IPS-NIHi7 (cell line): ENCODE measurements at regions not wholly inside any gene's neighbourhood (a gene's known extent, or its start where the extent isn't known, plus 50 kb on each side); places are given as distances from the start of the nearest gene placed in this dataset.
"Not testable (repeated sequence)": the region's sequence is repeated elsewhere in the genome, so short reads cannot be mapped to it uniquely, and the experiment has no call there.

Source experiments
- DNase-seq: peaks from one replicate; pipeline ENCODE4 v3.0.0; 2012; ENCODE audit warnings: mixed read lengths; ENCODE audit errors: extremely low spot score

DNA sequence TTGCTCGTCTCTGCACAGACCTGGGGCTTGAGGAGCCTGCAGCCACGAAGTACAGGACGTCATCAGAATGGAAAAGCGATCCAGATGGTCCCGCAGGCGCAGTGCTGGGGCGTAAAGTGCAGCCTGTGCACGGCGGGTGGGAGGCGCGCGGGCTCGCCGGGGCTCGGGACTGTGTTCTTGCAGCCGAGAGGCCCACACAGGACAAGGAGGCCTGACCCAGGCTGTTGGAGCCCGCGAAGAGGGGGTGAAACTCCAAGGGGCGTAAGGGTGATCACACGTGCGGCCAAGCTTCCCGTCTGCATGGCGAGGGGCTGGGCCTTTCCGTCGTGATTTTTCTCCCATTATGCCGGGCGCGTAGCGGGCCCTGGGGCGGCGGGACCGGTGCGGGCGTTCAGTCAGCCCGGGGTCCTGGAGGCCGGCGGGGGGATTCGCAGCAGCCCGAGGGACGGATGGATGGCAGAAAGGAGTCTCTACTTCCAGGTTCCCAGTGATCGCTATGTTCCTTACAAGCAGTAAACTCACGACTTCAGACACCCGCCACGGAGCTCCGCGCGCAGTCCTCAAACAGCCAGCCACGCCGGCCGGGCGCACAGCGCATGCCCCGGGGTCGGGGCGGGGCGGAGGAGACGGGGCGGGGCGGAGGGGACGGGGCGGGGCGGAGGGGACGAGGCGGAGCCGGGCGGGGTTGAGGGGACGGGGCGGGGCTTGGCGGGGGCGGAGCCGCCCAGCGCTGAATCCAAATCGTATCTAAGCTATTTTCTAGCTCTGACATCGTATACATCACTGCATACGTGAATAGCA lies 141.0 kb upstream of the KCNJ18 start:
- peak; percentile 87 for DNase-seq

DNA sequence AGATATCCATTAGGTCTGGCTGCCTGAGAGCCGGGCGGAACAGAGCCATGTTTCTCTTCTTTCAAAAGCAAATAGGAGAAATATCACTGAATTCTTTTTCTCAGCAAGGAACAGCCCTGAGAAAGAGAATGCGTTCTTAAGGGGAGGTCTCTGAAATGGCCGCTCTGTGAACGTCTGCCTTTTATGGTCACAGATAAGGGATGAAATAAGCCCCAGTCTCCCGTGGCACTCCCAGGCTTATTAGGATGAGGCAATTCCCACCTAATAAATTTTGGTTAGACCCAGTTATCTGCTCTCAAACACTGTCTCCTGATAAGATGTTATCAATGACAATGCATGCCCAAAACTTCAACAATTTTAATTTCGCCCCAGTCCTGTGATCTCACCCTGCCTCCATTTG lies 133.4 kb upstream of the KCNJ18 start:
- DNase-seq, result not testable (repeated sequence)

DNA sequence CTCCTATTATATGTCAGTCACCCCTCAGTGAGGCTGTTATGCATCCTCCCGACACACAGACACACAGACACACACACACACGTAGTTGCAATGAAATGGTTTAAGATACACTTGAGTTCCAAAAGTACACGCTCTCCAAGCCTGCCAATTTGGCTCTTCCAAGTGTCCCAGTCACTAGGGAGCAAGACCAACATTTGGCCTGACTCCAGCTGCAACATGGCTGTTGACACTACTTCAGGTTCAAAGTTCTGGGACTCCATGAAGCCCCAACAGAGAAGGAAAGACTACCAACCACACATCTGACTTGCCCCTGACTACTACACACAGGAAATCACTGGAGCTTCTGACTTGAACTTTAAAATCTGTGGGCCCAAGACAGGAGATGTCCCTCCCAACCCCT lies 128.1 kb upstream of the KCNJ18 start:
- DNase-seq, result no peak

- DNase-seq, result not testable (repeated sequence)
Measured at GRCh38 chr17:21564757-21565156, 127.6 kb upstream of the KCNJ18 start.

DNA sequence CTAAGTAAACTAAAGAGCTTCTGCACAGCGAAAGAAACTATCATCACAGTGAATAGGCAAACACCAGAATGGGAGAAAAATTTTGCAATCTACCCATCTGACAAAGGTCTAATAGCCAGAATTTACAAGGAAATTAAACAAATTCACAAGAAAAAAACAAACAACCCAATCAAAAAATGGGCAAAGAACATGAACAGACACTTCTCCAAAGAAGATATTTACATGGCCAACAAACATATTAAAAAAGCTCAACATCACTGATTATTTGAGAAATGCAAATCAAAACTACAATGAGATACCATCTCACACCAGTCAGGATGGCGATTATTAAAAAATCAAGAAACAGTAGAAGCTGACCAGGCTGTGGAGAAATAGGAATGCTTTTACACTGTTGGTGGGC lies 121.9 kb upstream of the KCNJ18 start:
- DNase-seq, result not testable (repeated sequence)

GRCh38 chr17:21572148-21572547 lies 120.2 kb upstream of the KCNJ18 start:
- not testable (repeated sequence) for DNase-seq

DNA sequence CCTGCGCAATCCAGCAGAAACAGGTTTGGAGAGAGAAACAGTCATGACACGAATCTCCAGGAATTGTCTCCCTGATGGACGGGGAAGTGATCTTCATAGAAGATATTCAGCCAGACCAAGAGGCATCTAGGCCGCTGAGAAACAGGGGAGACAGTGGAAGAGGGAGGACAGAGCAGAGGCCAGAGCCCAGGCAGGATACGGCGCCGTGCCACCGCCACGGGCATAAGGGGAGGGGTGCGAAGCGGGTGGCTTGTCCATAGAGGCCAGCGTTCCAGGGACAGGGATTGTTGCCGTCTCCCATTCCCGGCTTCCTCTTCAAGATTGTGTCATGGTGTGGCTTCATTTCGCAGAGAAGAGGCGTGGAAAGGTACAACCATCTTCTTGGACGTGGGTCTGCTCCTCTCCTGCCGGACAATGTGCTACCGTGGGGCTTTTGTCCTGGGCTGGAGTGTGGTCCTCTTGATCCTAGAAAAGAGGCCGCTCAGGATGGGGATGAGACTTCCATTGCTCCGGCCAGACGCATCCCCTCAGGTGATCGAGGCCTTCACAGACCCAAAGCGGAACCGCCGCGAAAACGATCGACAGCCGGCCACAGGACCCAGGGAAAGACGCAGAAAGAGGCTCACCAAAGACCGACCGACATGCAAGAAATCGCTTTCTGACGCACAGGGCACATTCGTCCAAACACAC lies 118.9 kb upstream of the KCNJ18 start:
- not testable (repeated sequence) for DNase-seq

- DNase-seq, result no peak
Measured at GRCh38 chr17:21573961-21574610, 118.2 kb upstream of the KCNJ18 start.

- DNase-seq, result not testable (repeated sequence)
Measured at GRCh38 chr17:21574611-21575255, 117.6 kb upstream of the KCNJ18 start.

DNA sequence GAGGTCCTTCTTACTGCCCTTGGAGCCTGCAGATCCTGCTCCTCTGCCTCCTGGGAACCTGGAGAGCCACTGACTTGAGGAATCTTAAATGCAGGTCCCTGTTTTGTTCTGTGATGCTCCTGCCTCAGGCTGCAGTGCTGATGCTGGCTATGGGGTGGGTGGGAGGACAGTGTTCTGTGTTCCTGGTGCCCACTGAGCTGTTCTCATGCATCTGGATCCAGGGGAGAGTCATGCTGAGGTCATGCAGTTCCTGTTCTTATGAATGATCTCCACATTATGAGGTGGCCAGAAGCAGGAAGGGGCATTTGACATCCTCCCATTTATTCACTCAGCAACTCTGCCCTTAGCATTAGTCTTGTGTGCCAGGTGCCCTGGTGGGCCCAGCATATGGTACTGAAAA lies 113.5 kb upstream of the KCNJ18 start:
- not testable (repeated sequence) for DNase-seq

- DNase-seq, result no peak
Measured at GRCh38 chr17:21592774-21593173, 99.5 kb upstream of the KCNJ18 start.

GRCh38 chr17:21593452-21594105 lies 98.7 kb upstream of the KCNJ18 start:
- DNase-seq, result not testable (repeated sequence)

DNA sequence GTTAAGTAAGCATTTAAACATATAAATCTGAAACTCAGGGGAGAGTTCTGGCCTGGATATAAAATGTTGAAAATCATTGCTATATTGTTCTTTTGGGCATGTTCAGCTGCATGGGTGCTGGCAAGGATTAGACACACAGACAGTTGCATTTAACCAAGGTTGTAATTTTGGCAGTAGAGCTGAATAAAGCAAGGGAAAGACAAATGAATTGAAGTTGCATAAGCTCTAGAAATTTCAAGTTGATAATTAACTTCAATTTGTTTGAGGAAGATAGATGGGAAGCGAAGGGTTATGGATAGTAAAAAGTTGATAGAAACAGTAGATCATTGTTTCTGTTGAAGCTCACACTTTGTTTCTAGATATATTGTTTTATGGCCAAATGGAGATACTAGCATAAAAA lies 97.2 kb upstream of the KCNJ18 start:
- DNase-seq, result no peak

DNA sequence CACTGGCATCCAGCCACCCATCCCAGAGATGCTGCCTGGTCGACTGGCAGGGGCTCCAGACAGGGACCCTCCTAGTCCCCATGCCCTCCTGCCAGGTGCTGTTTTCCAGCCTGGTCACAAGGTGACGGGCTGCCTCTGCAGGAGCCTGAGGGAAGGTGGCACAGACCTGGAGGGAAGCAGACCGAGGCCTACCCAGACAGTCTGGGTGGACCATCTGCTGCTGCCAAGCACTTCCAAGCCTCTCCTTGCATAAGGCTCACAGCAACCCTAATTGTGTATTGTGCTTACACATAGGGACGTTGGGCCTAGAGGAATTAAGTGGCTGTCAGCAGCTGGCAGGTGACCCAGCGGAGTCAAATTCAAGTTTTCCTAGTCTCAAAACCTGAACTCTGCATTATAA lies 90.1 kb upstream of the KCNJ18 start:
- no peak for DNase-seq

- DNase-seq, result not testable (repeated sequence)
Measured at GRCh38 chr17:21603292-21603691, 89.0 kb upstream of the KCNJ18 start.

GRCh38 chr17:21611443-21611842 lies 80.9 kb upstream of the KCNJ18 start:
- not testable (repeated sequence) for DNase-seq

DNA sequence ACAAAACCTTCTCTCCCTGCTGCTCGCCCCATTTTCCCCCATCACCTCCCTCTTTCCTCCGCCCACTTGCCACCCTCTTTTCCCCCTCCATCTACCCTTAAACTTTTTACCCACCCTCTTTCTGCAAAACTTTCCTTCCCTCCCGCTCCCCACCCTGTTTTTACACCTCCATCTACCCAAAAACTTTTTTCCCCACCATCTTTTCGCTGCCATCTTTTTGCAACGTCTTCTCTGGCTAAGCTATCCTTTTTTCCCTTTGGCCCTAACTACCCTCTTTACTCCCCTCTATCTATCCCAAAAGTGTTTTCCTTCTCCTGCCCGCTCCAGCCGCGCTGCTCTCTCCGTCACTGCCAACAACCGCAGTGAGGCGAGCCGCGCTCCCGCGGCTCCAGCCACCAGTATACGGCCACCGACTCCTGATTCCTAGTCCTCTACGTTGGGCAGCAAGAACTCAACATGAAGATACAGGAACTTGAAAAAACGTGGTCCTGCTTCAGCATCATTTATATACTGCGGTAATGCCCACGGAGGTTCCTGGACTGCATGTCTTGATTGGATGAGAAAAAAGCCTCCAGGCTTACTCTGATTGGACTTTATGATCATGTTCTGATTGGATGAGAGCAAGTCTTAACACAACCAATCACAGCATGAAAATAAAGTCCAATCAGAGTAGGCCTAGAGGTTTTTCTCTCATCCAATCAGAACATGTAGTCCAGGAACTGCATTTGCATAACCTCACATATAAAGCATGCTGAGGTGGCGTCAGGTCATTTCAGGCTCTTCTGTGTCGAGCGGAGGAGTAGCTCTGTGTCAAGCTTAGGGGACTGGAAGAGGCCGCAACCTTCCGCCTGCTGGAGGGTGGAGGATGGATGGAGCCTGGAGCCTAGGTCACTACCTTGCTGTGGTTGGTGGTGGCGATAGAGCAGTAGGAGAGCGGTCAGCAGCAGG lies 79.9 kb upstream of the KCNJ18 start:
- not testable (repeated sequence) for DNase-seq

DNA sequence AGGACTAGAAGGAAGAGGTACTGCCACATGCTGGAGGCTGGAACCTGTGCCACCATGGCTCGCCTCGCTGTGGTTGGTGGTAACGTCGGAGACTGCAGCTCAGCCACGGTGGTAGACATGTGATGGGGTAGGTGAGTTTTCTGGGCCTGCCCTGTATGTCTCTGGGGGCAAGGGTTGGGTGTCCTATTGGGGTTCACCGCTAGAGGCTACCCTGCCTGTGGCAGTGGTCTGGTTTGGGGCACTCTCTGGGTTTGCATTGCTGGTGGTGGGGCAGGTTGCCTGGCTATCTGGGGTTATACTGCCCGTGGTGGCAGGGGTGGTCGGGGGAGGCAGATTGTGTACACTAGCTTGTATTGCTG lies 79.3 kb upstream of the KCNJ18 start:
- no peak for DNase-seq

- not testable (repeated sequence) for DNase-seq
Measured at GRCh38 chr17:21626987-21627386, 65.3 kb upstream of the KCNJ18 start.
